Loucy (cell line): ENCODE measurements at regions not wholly inside any gene's neighbourhood (a gene's known extent, or its start where the extent isn't known, plus 50 kb on each side); places are given as distances from the start of the nearest gene placed in this dataset.

Source experiments
- H2AFZ ChIP-seq: fragments of 200-600 bp; sonication (generic); 2 replicates; pipeline ENCODE4 v1.6.0; 2016; ENCODE audit warnings: antibody characterized with exemption, mild to moderate bottlenecking, low read length, moderate library complexity
- H3F3A ChIP-seq: fragments of 200-600 bp; 2 replicates; pipeline ENCODE4 v1.6.0; 2016; ENCODE audit warnings: antibody characterized with exemption, low read depth, mild to moderate bottlenecking
- H3K27me3 ChIP-seq: fragments of 200-600 bp; sonication (generic); 2 replicates; pipeline ENCODE4 v1.6.1; 2014; ENCODE audit warnings: low read length, mild to moderate bottlenecking; ENCODE audit not compliant: insufficient read depth, poor library complexity, severe bottlenecking
- H3K36me3 ChIP-seq: fragments of 200-600 bp; sonication (generic); 2 replicates; pipeline ENCODE4 v1.6.1; 2016; ENCODE audit warnings: low read length; ENCODE audit not compliant: insufficient read depth
- H3K4me1 ChIP-seq: fragments of 200-600 bp; sonication (generic); 2 replicates; pipeline ENCODE4 v1.5.1; 2014; ENCODE audit warnings: low read length, mild to moderate bottlenecking; ENCODE audit not compliant: insufficient read depth, poor library complexity, severe bottlenecking
- H3K4me2 ChIP-seq: fragments of 200-600 bp; sonication (generic); 2 replicates; pipeline ENCODE4 v1.6.0; 2014; ENCODE audit warnings: antibody characterized with exemption, low read length, low read depth, mild to moderate bottlenecking; ENCODE audit not compliant: poor library complexity, severe bottlenecking
- H3K4me3 ChIP-seq: fragments of 200-600 bp; sonication (generic); 2 replicates; pipeline ENCODE4 v1.5.1; 2014; ENCODE audit warnings: low read length, mild to moderate bottlenecking, mixed read lengths; ENCODE audit not compliant: poor library complexity, severe bottlenecking
- H3K79me2 ChIP-seq: fragments of 200-600 bp; sonication (generic); 2 replicates; pipeline ENCODE4 v1.6.1; 2014; ENCODE audit warnings: low read length; ENCODE audit not compliant: insufficient read depth
- H3K9ac ChIP-seq: fragments of 200-600 bp; sonication (generic); 2 replicates; pipeline ENCODE4 v1.6.0; 2014; ENCODE audit warnings: mild to moderate bottlenecking, low read depth, low read length, moderate library complexity; ENCODE audit not compliant: poor library complexity, severe bottlenecking
- H3K9me2 ChIP-seq: fragments of 200-600 bp; sonication (generic); replicated peaks from 2 replicates; pipeline ENCODE4 v1.6.1; 2016; ENCODE audit warnings: low read depth, low read length, mixed read lengths
- H3K9me3 ChIP-seq: fragments of 200-600 bp; sonication (generic); 2 replicates; pipeline ENCODE4 v1.6.1; 2014; ENCODE audit warnings: mild to moderate bottlenecking, antibody characterized with exemption, low read length, low read depth; ENCODE audit not compliant: insufficient read depth
- H4K20me1 ChIP-seq: fragments of 200-600 bp; sonication (generic); 2 replicates; pipeline ENCODE4 v1.6.0; 2014; ENCODE audit warnings: antibody characterized with exemption, low read length, mild to moderate bottlenecking; ENCODE audit not compliant: insufficient read depth, poor library complexity, severe bottlenecking
- CTCF ChIP-seq: fragments of 200-600 bp; sonication (generic); conservative IDR thresholded peaks from 2 replicates; pipeline ENCODE4 v1.5.1; 2014; ENCODE audit warnings: mild to moderate bottlenecking, antibody characterized with exemption, low read length
- EZH2phosphoT487 ChIP-seq: fragments of 200-600 bp; IDR thresholded peaks from 2 replicates; pipeline ENCODE4 v1.6.1; 2018; ENCODE audit warnings: antibody characterized with exemption, mild to moderate bottlenecking, moderate library complexity, borderline replicate concordance

DNA sequence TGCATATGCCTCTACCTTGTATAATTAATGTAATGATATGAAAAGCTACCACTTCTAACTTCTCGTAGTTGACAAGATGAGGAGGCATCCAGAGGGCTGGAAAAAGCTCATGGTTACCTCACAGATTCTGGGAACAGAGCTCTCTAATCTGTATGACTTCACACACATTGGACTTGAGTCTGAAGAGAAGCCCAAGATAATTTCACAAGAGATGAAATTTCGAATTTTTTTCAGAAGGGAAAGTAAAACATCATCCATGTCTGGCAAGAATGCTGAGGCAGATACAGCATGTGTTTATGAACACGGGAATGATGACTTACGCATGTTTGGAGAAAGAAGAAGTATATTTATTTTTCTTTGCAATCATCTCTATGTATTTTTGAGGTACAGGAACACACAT is 141.8 kb upstream of the TENT5A start:
- Histone ChIP-seq H3K9ac (no peak overlapping the region), H3F3A (no peaks in the 10 kb centered on the region), H4K20me1 (no peaks in the 10 kb centered on the region), H3K27me3 (no peaks in the 10 kb centered on the region), H3K4me1 (peaks cover 21% of the 10 kb centered on the region), H3K9me3 (no peaks in the 10 kb centered on the region), H3K4me3 (no peak overlapping the region), H3K79me2 (no peaks in the 10 kb centered on the region), H3K36me3 (no peaks in the 10 kb centered on the region), H3K9me2 (no peaks in the 10 kb centered on the region), H3K4me2 (peak overlapping the region; percentile 21), H2AFZ (peak overlapping the region; percentile 41; the same call in 1 of the 2 replicates)
- TF ChIP-seq CTCF (no peak), EZH2phosphoT487 (no peak)

- TF ChIP-seq EZH2phosphoT487 (no peak), CTCF (no peak)
- peaks cover 18% of the 10 kb centered on the region for H3K4me1 ChIP-seq
- H4K20me1 ChIP-seq, result no peaks in the 10 kb centered on the region
- H3K27me3 ChIP-seq, result no peaks in the 10 kb centered on the region
- H3K4me2 ChIP-seq, result no peak overlapping the region
- H3K9me2 ChIP-seq, result no peaks in the 10 kb centered on the region
- no peaks in the 10 kb centered on the region for H3K9me3 ChIP-seq
- H2AFZ ChIP-seq, result no peak overlapping the region
- H3K9ac ChIP-seq, result no peak overlapping the region
- H3K4me3 ChIP-seq, result no peak overlapping the region
- H3K79me2 ChIP-seq, result no peaks in the 10 kb centered on the region
- H3F3A ChIP-seq, result no peaks in the 10 kb centered on the region
- H3K36me3 ChIP-seq, result no peaks in the 10 kb centered on the region
Measured at GRCh38 chr6:81892891-81893290, 140.4 kb upstream of the TENT5A start.

GRCh38 chr6:81891874-81892273 is 139.4 kb upstream of the TENT5A start:
- no peak overlapping the region for H2AFZ ChIP-seq
- H3K27me3 ChIP-seq, result no peaks in the 10 kb centered on the region
- no peak overlapping the region for H3K4me2 ChIP-seq

More at GRCh38 chr6:81891874-81892273, 139.4 kb upstream of the TENT5A start:
- Histone ChIP-seq H4K20me1 (no peaks in the 10 kb centered on the region), H3K9ac (no peak overlapping the region), H3K9me2 (no peaks in the 10 kb centered on the region), H3K4me3 (no peak overlapping the region), H3K36me3 (no peaks in the 10 kb centered on the region), H3K79me2 (no peaks in the 10 kb centered on the region), H3F3A (no peaks in the 10 kb centered on the region), H3K9me3 (no peaks in the 10 kb centered on the region), H3K4me1 (peaks cover 18% of the 10 kb centered on the region)
- TF ChIP-seq EZH2phosphoT487 (no peak), CTCF (no peak)
